Body of pancreas (tissue), 4 donors: ENCODE measurements at regions not wholly inside any gene's neighbourhood (a gene's known extent, or its start where the extent isn't known, plus 50 kb on each side); places are given as distances from the start of the nearest gene placed in this dataset.

Experiments used
- ATAC-seq: fragments of 150-250 bp; one replicate; pipeline ENCODE4 v1.9.1; 2016
- DNase-seq, 4 donors: peaks; one replicate each; pipeline ENCODE4 v3.0.0-alpha.2; 2019
- H3K27ac ChIP-seq, 4 donors: fragments of 200-600 bp; sonication (generic); 1 replicate in 3 of 4; 2 replicates in 1 of 4; pipeline versions ENCODE4 v1.5.1 to v1.6.1; 2016 to 2019; ENCODE audit warnings: mild to moderate bottlenecking in 1 of 4, mixed read lengths in 1 of 4, moderate library complexity in 1 of 4
- H3K27me3 ChIP-seq, 2 donors: fragments of 200-600 bp; sonication (generic); one replicate each; pipeline ENCODE4 v1.6.0; 2016; ENCODE audit warnings: mild to moderate bottlenecking in 1 of 2
- H3K36me3 ChIP-seq, 2 donors: fragments of 200-600 bp; sonication (generic); replicated peaks in 1 of 2; 2 replicates each; pipeline ENCODE4 v1.5.1; 2016; ENCODE audit warnings: low read depth in 2 of 2; ENCODE audit not compliant: insufficient read depth in 1 of 2
- H3K4me1 ChIP-seq: fragments of 200-600 bp; sonication (generic); one replicate; pipeline ENCODE4 v1.6.0; 2016
- H3K4me3 ChIP-seq, 2 donors: fragments of 200-600 bp; sonication (generic); 1 replicate in 1 of 2; 2 replicates in 1 of 2; pipeline ENCODE4 v1.5.1; 2016 to 2019
- H3K9me3 ChIP-seq, 3 donors: fragments of 200-600 bp; sonication (generic); 1 replicate in 2 of 3; 2 replicates in 1 of 3; pipeline ENCODE4 v1.5.1; 2016
- POLR2A ChIP-seq, 3 donors: fragments of 450-650 bp; IDR thresholded peaks; one replicate each; pipeline ENCODE4 v1.6.1; 2016; ENCODE audit warnings: antibody characterized with exemption in 3 of 3, mild to moderate bottlenecking in 2 of 3
- WGBS, 2 donors: methylation state at CpG; one replicate each; pipeline ENCODE4 v1.1.5; 2017; 5-methylcytosine and 5-hydroxymethylcytosine counted together
- intact Hi-C: fragments of 100-400 bp; cut with DNase I; formaldehyde crosslinking; loops from one replicate; pipeline ENCODE4 v1.15.1; 2023
- TF ChIP-seq, protein P1 (sequence below), 7 experiments: fragments of 450-650 bp in 4 of 7; fragments of 200-600 bp in 3 of 7; sonication (generic) in 3 of 7; IDR thresholded peaks; one replicate each; pipeline ENCODE4 v1.5.1; 2016 to 2019; ENCODE audit warnings: antibody characterized with exemption in 7 of 7

DNA sequence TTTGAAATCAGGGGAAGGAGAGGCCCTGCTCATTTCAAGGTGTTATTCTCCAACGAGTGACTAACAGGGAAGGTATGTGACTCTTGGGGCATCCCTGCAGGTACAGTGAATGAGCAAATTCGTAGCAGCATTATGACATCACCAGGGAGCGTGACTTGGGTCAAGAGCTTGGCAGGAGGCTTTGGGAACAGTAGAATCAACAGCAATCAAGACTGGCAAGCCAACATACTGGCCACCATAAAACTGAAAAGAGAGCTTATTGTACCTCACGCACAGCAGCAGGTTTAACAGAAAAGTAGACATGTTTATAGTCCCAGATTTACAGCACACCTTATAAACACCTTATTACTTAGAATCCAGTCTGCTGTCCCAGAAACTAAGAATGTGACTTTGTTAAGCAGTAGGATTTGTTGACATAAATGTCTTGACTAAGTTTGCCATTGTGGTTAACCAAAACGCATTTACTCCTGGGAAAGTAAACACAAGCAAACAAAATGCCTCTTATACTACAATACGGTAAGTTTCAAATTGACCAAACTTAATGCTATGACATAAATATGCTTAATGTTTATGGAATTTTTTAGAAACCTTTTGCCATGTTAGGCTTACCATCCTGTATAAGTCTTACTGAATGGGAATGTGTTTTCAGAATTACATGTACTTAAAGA, 297.8 kb downstream of the NPR3 start:
- no peaks in the 10 kb centered on the region for H3K4me1 ChIP-seq
- no peak overlapping the region for H3K27ac ChIP-seq
- no peaks in the 10 kb centered on the region for H3K9me3 ChIP-seq
- DNase-seq (no peak), ATAC-seq (no peak)
- intact Hi-C loops: no loop called here
- WGBS, 2 donors: 42 to 48% methylated on average over 6 of the region's 6 CpGs
- no peaks in the 10 kb centered on the region for H3K36me3 ChIP-seq
- H3K4me3 ChIP-seq: no peak overlapping the region
- no peak for TF ChIP-seq POLR2A (IDR thresholded peaks at IDR 0.05)
- TF ChIP-seq, protein P1, sequence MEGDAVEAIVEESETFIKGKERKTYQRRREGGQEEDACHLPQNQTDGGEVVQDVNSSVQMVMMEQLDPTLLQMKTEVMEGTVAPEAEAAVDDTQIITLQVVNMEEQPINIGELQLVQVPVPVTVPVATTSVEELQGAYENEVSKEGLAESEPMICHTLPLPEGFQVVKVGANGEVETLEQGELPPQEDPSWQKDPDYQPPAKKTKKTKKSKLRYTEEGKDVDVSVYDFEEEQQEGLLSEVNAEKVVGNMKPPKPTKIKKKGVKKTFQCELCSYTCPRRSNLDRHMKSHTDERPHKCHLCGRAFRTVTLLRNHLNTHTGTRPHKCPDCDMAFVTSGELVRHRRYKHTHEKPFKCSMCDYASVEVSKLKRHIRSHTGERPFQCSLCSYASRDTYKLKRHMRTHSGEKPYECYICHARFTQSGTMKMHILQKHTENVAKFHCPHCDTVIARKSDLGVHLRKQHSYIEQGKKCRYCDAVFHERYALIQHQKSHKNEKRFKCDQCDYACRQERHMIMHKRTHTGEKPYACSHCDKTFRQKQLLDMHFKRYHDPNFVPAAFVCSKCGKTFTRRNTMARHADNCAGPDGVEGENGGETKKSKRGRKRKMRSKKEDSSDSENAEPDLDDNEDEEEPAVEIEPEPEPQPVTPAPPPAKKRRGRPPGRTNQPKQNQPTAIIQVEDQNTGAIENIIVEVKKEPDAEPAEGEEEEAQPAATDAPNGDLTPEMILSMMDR (IDR thresholded peaks at IDR 0.05): no peak
- H3K27me3 ChIP-seq: no peaks in the 10 kb centered on the region

DNA sequence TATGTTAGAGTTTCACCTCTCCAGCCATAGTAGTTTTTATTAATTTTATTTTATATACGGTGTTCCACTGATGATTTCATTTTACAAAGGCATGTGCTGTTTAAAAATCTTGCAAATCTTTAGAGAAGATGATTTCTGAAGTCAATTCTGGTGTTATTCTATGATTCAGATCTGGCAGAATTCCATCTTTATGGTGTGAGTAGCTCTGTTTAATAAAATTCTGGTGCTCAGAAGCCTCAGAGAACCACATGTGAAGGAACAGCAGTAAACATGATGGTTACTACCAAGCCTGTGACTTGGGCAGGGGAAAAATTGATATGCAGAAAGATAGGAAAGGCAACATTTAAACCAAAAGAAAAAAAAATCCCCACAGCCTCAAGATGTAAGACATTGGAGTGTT, 299.7 kb downstream of the NPR3 start:
- intact Hi-C loops: no loop called here
- no peaks in the 10 kb centered on the region for H3K4me1 ChIP-seq
- H3K4me3 ChIP-seq: no peak overlapping the region
- no peak overlapping the region for H3K27ac ChIP-seq
- DNase-seq (no peak), ATAC-seq (no peak)
- no peak for TF ChIP-seq POLR2A (IDR thresholded peaks at IDR 0.05)
- TF ChIP-seq, protein P1 (IDR thresholded peaks at IDR 0.05): no peak
- no peaks in the 10 kb centered on the region for H3K36me3 ChIP-seq
- 40 to 57% methylated on average over 1 of the region's 1 CpG for WGBS, 2 donors
- H3K9me3 ChIP-seq: peaks cover 0 to 5% (median 0%) of the 10 kb centered on the region in 3 donors
- no peaks in the 10 kb centered on the region for H3K27me3 ChIP-seq

DNA sequence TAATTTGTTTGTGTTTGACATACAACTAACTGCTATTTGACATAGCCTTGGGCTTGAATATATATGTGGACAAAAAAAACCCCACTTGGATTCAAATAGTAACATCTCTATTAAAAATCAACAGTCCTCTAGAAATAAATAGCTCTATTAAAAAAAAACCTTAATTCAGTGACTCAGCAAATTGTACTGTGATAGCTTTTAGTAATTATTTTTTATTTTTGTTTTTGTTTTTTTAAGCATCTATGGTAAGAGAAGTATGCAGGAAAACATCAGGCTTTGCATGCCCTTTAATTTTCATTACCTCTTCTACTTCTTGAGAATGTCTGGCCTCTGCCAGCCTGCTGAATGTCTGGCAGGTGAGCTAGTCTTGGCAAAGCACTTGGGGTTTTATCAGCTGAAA, 300.7 kb downstream of the NPR3 start:
- Histone ChIP-seq H3K27me3 (no peaks in the 10 kb centered on the region), H3K36me3 (no peaks in the 10 kb centered on the region), H3K27ac (no peak overlapping the region), H3K4me1 (no peaks in the 10 kb centered on the region), H3K4me3 (no peak overlapping the region), H3K9me3 (peaks cover 0 to 5% (median 0%) of the 10 kb centered on the region in 3 donors)
- TF ChIP-seq POLR2A (IDR thresholded peaks at IDR 0.05): no peak
- TF ChIP-seq, protein P1 (IDR thresholded peaks at IDR 0.05): no peak
- ATAC-seq: no peak
- no peak for DNase-seq
- intact Hi-C loops: no loop called here

DNA sequence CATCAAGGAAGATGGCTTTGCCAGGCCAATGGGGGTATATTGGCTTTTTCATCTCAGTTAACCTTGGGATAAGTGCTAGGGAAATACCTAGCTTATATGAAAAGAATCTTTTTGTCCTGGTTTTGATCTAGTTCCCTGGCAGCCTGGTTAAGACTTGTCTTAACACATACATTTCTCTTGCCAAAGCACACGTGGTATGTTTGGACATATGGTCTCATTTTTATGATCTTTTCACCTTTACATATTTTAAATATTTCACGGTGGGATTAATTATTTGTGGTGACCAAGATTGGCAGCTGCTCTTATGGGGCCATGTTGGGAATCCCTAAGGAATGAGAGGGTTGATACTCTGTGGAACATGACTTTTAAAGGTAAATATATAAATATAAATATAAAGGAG, 312.5 kb downstream of the NPR3 start:
- intact Hi-C loops: no loop called here
- Histone ChIP-seq H3K36me3 (no peaks in the 10 kb centered on the region), H3K4me1 (no peaks in the 10 kb centered on the region), H3K9me3 (no peaks in the 10 kb centered on the region), H3K27me3 (no peaks in the 10 kb centered on the region), H3K4me3 (no peak overlapping the region), H3K27ac (no peak overlapping the region)
- DNase-seq (no peak), ATAC-seq (no peak)
- WGBS, 2 donors: 21 to 47% methylated on average over 2 of the region's 2 CpGs
- no peak for TF ChIP-seq POLR2A (IDR thresholded peaks at IDR 0.05)
- TF ChIP-seq, protein P1 (IDR thresholded peaks at IDR 0.05): no peak
